AG09319 (cell line): ENCODE measurements at regions not wholly inside any gene's neighbourhood (a gene's known extent, or its start where the extent isn't known, plus 50 kb on each side); places are given as distances from the start of the nearest gene placed in this dataset.

ENCODE experiments used
- DNase-seq: peaks from one replicate; pipeline ENCODE4 v3.0.0-alpha.2; 2010; ENCODE audit warnings: low read depth; ENCODE audit errors: extremely low read depth
- CTCF ChIP-seq: IDR thresholded peaks from 2 replicates; pipeline ENCODE4 v1.5.1; 2011; ENCODE audit warnings: low read depth, mild to moderate bottlenecking, inconsistent platforms, low read length, moderate library complexity

- no peak for TF ChIP-seq CTCF
- no peak for DNase-seq
Measured at GRCh38 chr18:45415614-45416013, 199.7 kb upstream of the SLC14A2 start.

GRCh38 chr18:45416168-45416567 is 199.1 kb upstream of the SLC14A2 start:
- no peak for DNase-seq
- TF ChIP-seq CTCF, result no peak

- no peak for DNase-seq
Measured at GRCh38 chr18:45417392-45417791, 197.9 kb upstream of the SLC14A2 start.

GRCh38 chr18:45423659-45424058 is 191.6 kb upstream of the SLC14A2 start:
- no peak for DNase-seq
- TF ChIP-seq CTCF, result no peak

More at GRCh38 chr18:45417392-45417791, 197.9 kb upstream of the SLC14A2 start:
- TF ChIP-seq CTCF, result no peak

GRCh38 chr18:45430041-45430440 is 185.2 kb upstream of the SLC14A2 start:
- DNase-seq, result no peak
- TF ChIP-seq CTCF, result no peak

- TF ChIP-seq CTCF, result no peak
- DNase-seq, result no peak
Measured at GRCh38 chr18:45435810-45436209, 179.5 kb upstream of the SLC14A2 start.

- DNase-seq, result no peak
- TF ChIP-seq CTCF, result no peak
Measured at GRCh38 chr18:45437366-45437765, 177.9 kb upstream of the SLC14A2 start.
